Pancreas (tissue), 10 donors: ENCODE measurements at regions not wholly inside any gene's neighbourhood (a gene's known extent, or its start where the extent isn't known, plus 50 kb on each side); places are given as distances from the start of the nearest gene placed in this dataset.

ENCODE experiments used
- ATAC-seq, 4 donors: fragments of 200-7000 bp; cut with Tn5 transposase; one replicate each; pipeline versions ENCODE4 v1.8.0 to v1.9.1; 2020; ENCODE audit warnings: mild to moderate bottlenecking in 4 of 4, moderate library complexity in 4 of 4
- DNase-seq, 6 donors: peaks; one replicate each; pipeline ENCODE4 v3.0.0-alpha.2; 2020
- FAIRE-seq: peaks from 2 replicates; lab custom pipeline; 2012; peaks lifted over from hg19 to GRCh38; lab: Jason Lieb, UNC
- H3K27ac ChIP-seq, 4 donors: fragments of 200-600 bp; sonication (generic); 1 replicate in 3 of 4; 2 replicates in 1 of 4; pipeline versions ENCODE4 v1.5.0 to v1.8.0; 2020
- H3K27me3 ChIP-seq, 4 donors: fragments of 200-600 bp; one replicate each; pipeline ENCODE4 v1.8.0; 2021
- H3K36me3 ChIP-seq, 3 donors: fragments of 200-600 bp; sonication (generic) in 1 of 3; one replicate each; pipeline versions ENCODE4 v1.5.0 to v1.8.0; 2020 to 2021
- H3K4me1 ChIP-seq, 3 donors: fragments of 200-600 bp; one replicate each; pipeline ENCODE4 v1.8.0; 2021
- H3K4me3 ChIP-seq, 4 donors: fragments of 200-600 bp; sonication (generic) in 2 of 4; one replicate each; pipeline versions ENCODE4 v1.5.0 to v1.8.0; 2020 to 2021
- H3K9me3 ChIP-seq, 4 donors: fragments of 200-600 bp; one replicate each; pipeline ENCODE4 v1.8.0; 2021
- CTCF ChIP-seq, 4 donors: fragments of 200-600 bp; sonication (generic) in 3 of 4; IDR thresholded peaks; one replicate each; pipeline versions ENCODE4 v1.5.0 to v1.8.0; 2021; ENCODE audit warnings: antibody characterized with exemption in 4 of 4
- WGBS, 2 donors: extraction: QIAGEN DNeasy Blood & Tissue Kit; methylation state at CpG; one replicate each; pipeline ENCODE4 v1.1.7; 2013; 5-methylcytosine and 5-hydroxymethylcytosine counted together
- intact Hi-C, 3 donors: fragments of 100-400 bp; cut with DNase I; formaldehyde crosslinking; loops; one replicate each; pipeline versions ENCODE4 v1.11.1 to v1.14.2; 2022
- donor health status: healthy with polysubstance abuse.
- donor health status: DM: no; HTN: no; CAD: no; lungs with moderate emphysema.
- donor health status: DM: no; HTN: no; CAD: no.
- donor health status: control.
- donor health status: control.
- donor health status: Bipolar disorder and iron deficiency.
- donor health status: DM: yes; HTN: yes; CAD: no.
- donor health status: DM: no; HTN: no; CAD: no.
- donor health status: DM: no; HTN: no; CAD: no.
- donor health status: DM: yes; HTN: yes; CAD: no.

GRCh38 chr3:30293621-30294240, 312.7 kb upstream of the TGFBR2 start:
- no peak for DNase-seq
- Histone ChIP-seq H3K4me1 (peaks cover 0 to 10% (median 8%) of the 10 kb centered on the region in 3 donors), H3K4me3 (no peak overlapping the region), H3K27ac (no peak overlapping the region), H3K36me3 (no peaks in the 10 kb centered on the region), H3K27me3 (no peaks in the 10 kb centered on the region), H3K9me3 (no peaks in the 10 kb centered on the region)
- 91 to 93% methylated on average over 6 of the region's 6 CpGs for WGBS, 2 donors
- FAIRE-seq = no peak
- intact Hi-C loops = no loop called here
- no peak for ATAC-seq
- no peak for TF ChIP-seq CTCF (IDR thresholded peaks at IDR 0.05)

- Histone ChIP-seq H3K9me3 (no peaks in the 10 kb centered on the region), H3K27me3 (no peaks in the 10 kb centered on the region), H3K4me3 (no peak overlapping the region), H3K4me1 (peaks cover 0 to 5% (median 4%) of the 10 kb centered on the region in 3 donors), H3K27ac (no peak overlapping the region), H3K36me3 (no peaks in the 10 kb centered on the region)
- intact Hi-C loops = no loop called here
- TF ChIP-seq CTCF (IDR thresholded peaks at IDR 0.05) = no peak
- 77 to 86% methylated on average over 4 of the region's 4 CpGs for WGBS, 2 donors
- ATAC-seq = no peak
- no peak for FAIRE-seq
- no peak for DNase-seq
Observed at GRCh38 chr3:30294241-30294667, 312.1 kb upstream of the TGFBR2 start.

GRCh38 chr3:30297112-30297511, 309.3 kb upstream of the TGFBR2 start:
- Histone ChIP-seq H3K27me3 (no peaks in the 10 kb centered on the region), H3K9me3 (no peaks in the 10 kb centered on the region), H3K4me1 (no peaks in the 10 kb centered on the region), H3K27ac (no peak overlapping the region), H3K36me3 (no peaks in the 10 kb centered on the region), H3K4me3 (no peak overlapping the region)
- DNase-seq = no peak
- 45 to 51% methylated on average over 1 of the region's 1 CpG for WGBS, 2 donors
- intact Hi-C loops = no loop called here
- ATAC-seq = no peak
- TF ChIP-seq CTCF (IDR thresholded peaks at IDR 0.05) = no peak
- FAIRE-seq = no peak

GRCh38 chr3:30299674-30300385, 306.6 kb upstream of the TGFBR2 start:
- DNase-seq = no peak
- no peaks in the 10 kb centered on the region for H3K9me3 ChIP-seq
- no peak for FAIRE-seq
- H3K4me3 ChIP-seq = no peak overlapping the region
- no peaks in the 10 kb centered on the region for H3K4me1 ChIP-seq
- no peak overlapping the region for H3K27ac ChIP-seq
- intact Hi-C loops = no loop called here
- H3K36me3 ChIP-seq = no peaks in the 10 kb centered on the region
- WGBS, 2 donors = 66 to 82% methylated on average over 3 of the region's 3 CpGs
- TF ChIP-seq CTCF (IDR thresholded peaks at IDR 0.05) = no peak
- no peaks in the 10 kb centered on the region for H3K27me3 ChIP-seq
- no peak for ATAC-seq

GRCh38 chr3:30300809-30301208, 305.6 kb upstream of the TGFBR2 start:
- Histone ChIP-seq H3K4me1 (no peaks in the 10 kb centered on the region), H3K36me3 (no peaks in the 10 kb centered on the region), H3K27me3 (no peaks in the 10 kb centered on the region), H3K9me3 (no peaks in the 10 kb centered on the region), H3K4me3 (no peak overlapping the region), H3K27ac (no peak overlapping the region)
- DNase-seq (no peak), ATAC-seq (no peak), FAIRE-seq (no peak)
- no peak for TF ChIP-seq CTCF (IDR thresholded peaks at IDR 0.05)
- intact Hi-C loops = no loop called here
- WGBS, 2 donors = 73 to 82% methylated on average over 1 of the region's 1 CpG
